NCI-H226 (cell line): ENCODE measurements at regions not wholly inside any gene's neighbourhood (a gene's known extent, or its start where the extent isn't known, plus 50 kb on each side); places are given as distances from the start of the nearest gene placed in this dataset.
A peak's percentile ranks its signal among the peaks of the same experiment; 100 is the strongest.

Experiments
- DNase-seq: peaks from one replicate; pipeline ENCODE4 v3.0.0-alpha.2; 2015

GRCh38 chr3:170728181-170728580 lies 141.8 kb downstream of the RPL22L1 start:
- no peak for DNase-seq

- DNase-seq: no peak
These were observed 141.9 kb upstream of the SLC7A14 start for GRCh38 chr3:170727754-170728153.

- peak; percentile 53 for DNase-seq
These were observed 141.2 kb upstream of the SLC7A14 start for GRCh38 chr3:170726976-170727661.

- DNase-seq: no peak
These were observed 139.4 kb upstream of the SLC7A14 start for GRCh38 chr3:170725285-170725731.

- peak; percentile 48 for DNase-seq
These were observed 138.9 kb upstream of the SLC7A14 start for GRCh38 chr3:170724599-170725280.

- DNase-seq: no peak
These were observed 137.4 kb upstream of the SLC7A14 start for GRCh38 chr3:170723241-170723640.

- no peak for DNase-seq
These were observed 135.7 kb upstream of the SLC7A14 start for GRCh38 chr3:170721563-170721962.

- DNase-seq: no peak
These were observed 133.4 kb upstream of the SLC7A14 start for GRCh38 chr3:170719300-170719699.

GRCh38 chr3:170718848-170719247 lies 133.0 kb upstream of the SLC7A14 start:
- no peak for DNase-seq

GRCh38 chr3:170717410-170718402 lies 131.8 kb upstream of the SLC7A14 start:
- peak; percentile 59 for DNase-seq

GRCh38 chr3:170716172-170716805 lies 130.4 kb upstream of the SLC7A14 start:
- DNase-seq: peak; percentile 87

GRCh38 chr3:170714562-170715535 lies 129.0 kb upstream of the SLC7A14 start:
- DNase-seq: peak; percentile 59

- DNase-seq: peak; percentile 74
These were observed 128.2 kb upstream of the SLC7A14 start for GRCh38 chr3:170714122-170714521.

- DNase-seq: no peak
These were observed 127.8 kb upstream of the SLC7A14 start for GRCh38 chr3:170713653-170714052.

- DNase-seq: no peak
These were observed 126.9 kb upstream of the SLC7A14 start for GRCh38 chr3:170712798-170713197.

GRCh38 chr3:170712336-170712735 lies 126.5 kb upstream of the SLC7A14 start:
- DNase-seq: no peak

- no peak for DNase-seq
These were observed 125.9 kb upstream of the SLC7A14 start for GRCh38 chr3:170711786-170712185.

GRCh38 chr3:170709046-170709445 lies 123.2 kb upstream of the SLC7A14 start:
- peak; percentile 43 for DNase-seq

- peak; percentile 68 for DNase-seq
These were observed 122.0 kb upstream of the SLC7A14 start for GRCh38 chr3:170707899-170708298.

- DNase-seq: no peak
These were observed 119.3 kb upstream of the SLC7A14 start for GRCh38 chr3:170705131-170705530.

GRCh38 chr3:170703121-170703588 lies 117.3 kb upstream of the SLC7A14 start:
- DNase-seq: peak; percentile 67
